ENCODE measurements at regions not wholly inside any gene's neighbourhood (a gene's known extent, or its start where the extent isn't known, plus 50 kb on each side); places are given as distances from the start of the nearest gene placed in this dataset.
"Not testable (repeated sequence)": the region's sequence is repeated elsewhere in the genome, so short reads cannot be mapped to it uniquely, and the experiment has no call there.

- no peak for DNase-seq
These were observed 63.2 kb downstream of the NENF start for GRCh38 chr1:212495766-212496494.

- DNase-seq = no peak
These were observed 64.0 kb downstream of the NENF start for GRCh38 chr1:212496682-212497081.

- DNase-seq = no peak
These were observed 64.8 kb downstream of the NENF start for GRCh38 chr1:212497553-212497952.

GRCh38 chr1:212498283-212499040, 65.7 kb downstream of the NENF start:
- DNase-seq = peak in 1 of 2 donors; percentile 41

GRCh38 chr1:212500351-212500750, 67.6 kb downstream of the NENF start:
- no peak for DNase-seq

- no peak for DNase-seq
These were observed 68.3 kb downstream of the NENF start for GRCh38 chr1:212500983-212501382.

GRCh38 chr1:212503714-212504113, 71.0 kb downstream of the NENF start:
- DNase-seq = no peak

- no peak for DNase-seq
These were observed 71.6 kb downstream of the NENF start for GRCh38 chr1:212504171-212504803.

GRCh38 chr1:212506666-212507065, 73.9 kb downstream of the NENF start:
- no peak for DNase-seq

- no peak for DNase-seq
These were observed 74.6 kb downstream of the NENF start for GRCh38 chr1:212507369-212507768.

- DNase-seq = no peak
These were observed 80.3 kb downstream of the NENF start for GRCh38 chr1:212512816-212513559.

GRCh38 chr1:212513586-212513985, 80.9 kb downstream of the NENF start:
- DNase-seq = no peak

- DNase-seq = peak; percentile 15 to 25
These were observed 81.4 kb downstream of the NENF start for GRCh38 chr1:212514056-212514614.

- DNase-seq = no peak
These were observed 82.1 kb downstream of the NENF start for GRCh38 chr1:212514782-212515181.

- no peak for DNase-seq
These were observed 82.6 kb downstream of the NENF start for GRCh38 chr1:212515329-212515760.

- DNase-seq = not testable (repeated sequence)
These were observed 83.3 kb downstream of the NENF start for GRCh38 chr1:212516012-212516411.

- no peak for DNase-seq
These were observed 85.7 kb downstream of the NENF start for GRCh38 chr1:212518188-212519054.

- no peak for DNase-seq
These were observed 86.4 kb downstream of the NENF start for GRCh38 chr1:212519131-212519530.

GRCh38 chr1:212520299-212520698, 87.6 kb downstream of the NENF start:
- DNase-seq = no peak

- DNase-seq = no peak
These were observed 87.8 kb upstream of the ATF3 start for GRCh38 chr1:212520746-212521145.

- DNase-seq = no peak
These were observed 83.0 kb upstream of the ATF3 start for GRCh38 chr1:212525479-212526110.

Data from CD4-positive, alpha-beta T cell treated with Interferon alpha-2 for 1 hour (primary cell).